H1 (cell line): ENCODE measurements at regions not wholly inside any gene's neighbourhood (a gene's known extent, or its start where the extent isn't known, plus 50 kb on each side); places are given as distances from the start of the nearest gene placed in this dataset.

ENCODE experiments used
- ASH2L ChIP-seq: fragments of 200-600, 300-600 bp; sonication (generic); IDR thresholded peaks from one replicate; pipeline ENCODE4 v1.7.1; 2017; ENCODE audit warnings: low read length
- CEBPB ChIP-seq: IDR thresholded peaks from 2 replicates; pipeline ENCODE4 v1.6.1; 2012; ENCODE audit warnings: low read depth, low read length
- KDM5A ChIP-seq: fragments of 200-600 bp; IDR thresholded peaks from 2 replicates; pipeline ENCODE4 v1.7.1; 2012; ENCODE audit warnings: mild to moderate bottlenecking, low read length, inconsistent platforms, mixed read lengths
- RNF2 ChIP-seq: fragments of 200-900, 300-1000 bp; sonication (generic); IDR thresholded peaks from 2 replicates; pipeline ENCODE4 v1.7.1; 2016; ENCODE audit warnings: borderline replicate concordance, low read depth, mild to moderate bottlenecking, antibody characterized with exemption, low read length; ENCODE audit not compliant: poor library complexity, severe bottlenecking; ENCODE audit errors: missing control alignments
- RXRA ChIP-seq: IDR thresholded peaks from 2 replicates; pipeline ENCODE4 v1.6.1; 2011; ENCODE audit warnings: low read depth, mild to moderate bottlenecking, low read length, moderate library complexity; ENCODE audit not compliant: insufficient read depth
- SAP30 ChIP-seq: fragments of 300-600 bp; sonication (generic); IDR thresholded peaks from 2 replicates; pipeline ENCODE4 v1.7.1; 2012; ENCODE audit warnings: low read length, moderate library complexity, mild to moderate bottlenecking, inconsistent platforms; ENCODE audit not compliant: insufficient read depth, insufficient replicate concordance
- TAF1 ChIP-seq: IDR thresholded peaks from 2 replicates; pipeline ENCODE4 v1.6.1; 2011; ENCODE audit warnings: mild to moderate bottlenecking, low read depth, low read length
- ZNF274 ChIP-seq: IDR thresholded peaks from 2 replicates; pipeline ENCODE4 v1.7.0; 2012; ENCODE audit warnings: low read length, borderline replicate concordance; ENCODE audit errors: extremely low read depth

GRCh38 chr5:68950930-68951329 lies 142.9 kb upstream of the SLC30A5 start (continued):
- no peak for TF ChIP-seq ZNF274
- no peak for TF ChIP-seq CEBPB
- no peak for TF ChIP-seq ASH2L
- no peak for TF ChIP-seq RXRA
- TF ChIP-seq KDM5A: no peak
- TF ChIP-seq SAP30: no peak
- TF ChIP-seq TAF1: no peak
- TF ChIP-seq RNF2: no peak
